ENCODE measurements at regions not wholly inside any gene's neighbourhood (a gene's known extent, or its start where the extent isn't known, plus 50 kb on each side); places are given as distances from the start of the nearest gene placed in this dataset.

GRCh38 chr4:27915822-27916221 lies 1055.2 kb downstream of the STIM2 start:
- no peak overlapping the region for H3K27ac Mint-ChIP-seq
- CTCF ChIA-PET, result no interaction called here
- H3K9me3 Mint-ChIP-seq, result peaks cover under 1% of the 10 kb centered on the region
- no peaks in the 10 kb centered on the region for H3K36me3 Mint-ChIP-seq (ENCODE audit: low read depth)
- intact Hi-C loops (cut with micrococcal nuclease), result no loop called here
- H3K4me3 Mint-ChIP-seq, result no peak overlapping the region
- H3K27me3 Mint-ChIP-seq (ENCODE audit: low read depth), result no peaks in the 10 kb centered on the region
- H3K4me1 Mint-ChIP-seq (ENCODE audit: low read depth), result no peaks in the 10 kb centered on the region
- no peak for DNase-seq

- no peaks in the 10 kb centered on the region for H3K36me3 Mint-ChIP-seq (ENCODE audit: low read depth)
- peaks cover 1% of the 10 kb centered on the region for H3K9me3 Mint-ChIP-seq
- DNase-seq, result no peak
- CTCF ChIA-PET, result no interaction called here
- no peaks in the 10 kb centered on the region for H3K27me3 Mint-ChIP-seq (ENCODE audit: low read depth)
- H3K4me1 Mint-ChIP-seq (ENCODE audit: low read depth), result no peaks in the 10 kb centered on the region
- no peak overlapping the region for H3K27ac Mint-ChIP-seq
- no peak overlapping the region for H3K4me3 Mint-ChIP-seq
- intact Hi-C loops (cut with micrococcal nuclease), result no loop called here
These were observed 1056.0 kb downstream of the STIM2 start for GRCh38 chr4:27916452-27917184.

DNA sequence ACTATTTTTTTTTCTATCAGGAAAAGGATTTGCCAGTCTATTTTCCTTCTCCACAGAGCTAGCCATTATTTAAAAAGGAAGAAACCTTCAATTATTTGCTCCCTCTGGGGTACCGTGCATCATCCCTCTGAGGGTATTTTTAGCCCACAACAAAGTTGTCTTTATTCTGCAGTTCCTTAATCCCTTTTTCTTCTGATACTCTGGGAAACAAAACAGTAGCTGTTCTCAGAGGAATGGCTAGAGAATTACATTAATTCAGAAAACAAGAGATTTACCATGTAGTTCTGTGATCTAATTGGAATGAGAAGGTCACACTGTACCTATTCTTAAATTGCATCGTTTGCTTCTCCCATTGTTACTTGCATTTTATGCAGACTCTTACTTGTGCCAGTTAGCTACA lies 1056.7 kb downstream of the STIM2 start:
- no peaks in the 10 kb centered on the region for H3K27me3 Mint-ChIP-seq (ENCODE audit: low read depth)
- no peaks in the 10 kb centered on the region for H3K36me3 Mint-ChIP-seq (ENCODE audit: low read depth)
- H3K4me3 Mint-ChIP-seq, result no peak overlapping the region
- H3K9me3 Mint-ChIP-seq, result peaks cover 1% of the 10 kb centered on the region
- H3K27ac Mint-ChIP-seq, result no peak overlapping the region
- CTCF ChIA-PET, result no interaction called here
- no peaks in the 10 kb centered on the region for H3K4me1 Mint-ChIP-seq (ENCODE audit: low read depth)
- DNase-seq, result no peak
- intact Hi-C loops (cut with micrococcal nuclease), result no loop called here

- no peak for DNase-seq
These were observed 1060.6 kb downstream of the STIM2 start for GRCh38 chr4:27921231-27921630.

DNA sequence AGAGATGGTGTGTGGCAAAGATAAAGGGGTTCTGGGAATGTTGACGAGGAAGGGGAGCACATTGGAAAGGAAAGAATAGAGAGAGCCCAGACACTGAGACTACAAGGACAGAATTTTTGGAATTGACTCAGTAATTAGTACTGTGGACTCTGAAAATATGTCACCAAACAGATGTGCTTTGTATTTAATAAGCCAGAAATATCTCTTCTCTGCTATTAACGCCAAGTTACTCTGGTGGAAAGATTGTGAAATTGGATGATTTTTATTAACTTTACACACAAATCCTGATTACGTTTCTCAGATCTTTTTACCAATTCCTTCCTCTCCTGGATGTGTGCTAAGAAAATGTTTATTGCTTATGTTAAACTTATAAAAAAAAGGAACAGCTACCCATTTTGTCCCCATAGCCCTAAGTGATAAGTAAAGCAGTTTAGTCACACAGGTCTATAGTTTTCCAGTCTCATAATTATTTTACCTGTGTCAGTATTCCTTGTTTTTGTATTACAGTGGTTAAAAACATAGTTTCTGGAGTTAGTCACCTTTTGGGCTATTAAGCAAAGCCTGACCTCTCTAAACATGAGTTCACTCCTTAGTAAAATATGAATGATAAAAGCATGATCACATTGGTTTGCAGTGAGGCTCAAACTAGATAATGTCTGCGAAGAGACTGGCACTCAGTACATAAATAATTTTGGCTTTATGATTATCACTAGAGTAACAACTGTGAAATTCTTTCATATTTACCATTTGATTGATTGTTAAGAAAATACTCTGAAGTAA lies 1068.3 kb downstream of the STIM2 start:
- intact Hi-C loops (cut with micrococcal nuclease), result no loop called here
- H3K9me3 Mint-ChIP-seq, result no peaks in the 10 kb centered on the region
- no peaks in the 10 kb centered on the region for H3K27me3 Mint-ChIP-seq (ENCODE audit: low read depth)
- no peak overlapping the region for H3K27ac Mint-ChIP-seq
- no peak overlapping the region for H3K4me3 Mint-ChIP-seq
- H3K36me3 Mint-ChIP-seq (ENCODE audit: low read depth), result no peaks in the 10 kb centered on the region
- no peak for DNase-seq
- CTCF ChIA-PET, result no interaction called here
- H3K4me1 Mint-ChIP-seq (ENCODE audit: low read depth), result no peaks in the 10 kb centered on the region

More at GRCh38 chr4:27921231-27921630, 1060.6 kb downstream of the STIM2 start:
- CTCF ChIA-PET, result no interaction called here
- Mint-ChIP-seq H3K9me3 (peaks cover 1% of the 10 kb centered on the region), H3K36me3 (ENCODE audit: low read depth) (no peaks in the 10 kb centered on the region), H3K27me3 (ENCODE audit: low read depth) (no peaks in the 10 kb centered on the region), H3K27ac (no peak overlapping the region), H3K4me3 (no peak overlapping the region), H3K4me1 (ENCODE audit: low read depth) (no peaks in the 10 kb centered on the region)
- intact Hi-C loops (cut with micrococcal nuclease), result no loop called here

DNA sequence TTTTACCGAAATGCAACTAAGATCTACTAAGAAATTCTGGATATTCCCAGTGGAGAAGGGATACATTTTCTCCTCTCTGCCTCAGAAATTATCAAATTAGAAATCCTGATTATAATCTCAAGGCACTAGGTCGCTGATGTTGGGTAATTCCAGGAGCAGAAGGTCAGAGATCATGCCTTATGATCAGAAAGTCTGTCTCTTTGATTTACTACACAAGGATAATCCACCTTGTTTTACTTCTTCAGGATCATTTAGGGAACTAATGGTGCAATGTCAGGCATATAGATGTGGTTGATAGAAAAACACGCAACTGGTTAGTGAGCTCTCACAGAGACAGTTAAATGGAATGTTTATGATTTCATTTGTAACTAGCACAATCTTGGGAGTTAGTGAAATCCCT lies 1069.7 kb downstream of the STIM2 start:
- CTCF ChIA-PET, result no interaction called here
- H3K4me3 Mint-ChIP-seq, result no peak overlapping the region
- no peak overlapping the region for H3K27ac Mint-ChIP-seq
- DNase-seq, result no peak
- no peaks in the 10 kb centered on the region for H3K4me1 Mint-ChIP-seq (ENCODE audit: low read depth)
- intact Hi-C loops (cut with micrococcal nuclease), result no loop called here
- no peaks in the 10 kb centered on the region for H3K9me3 Mint-ChIP-seq
- H3K36me3 Mint-ChIP-seq (ENCODE audit: low read depth), result no peaks in the 10 kb centered on the region
- H3K27me3 Mint-ChIP-seq (ENCODE audit: low read depth), result no peaks in the 10 kb centered on the region

- Mint-ChIP-seq H3K4me1 (ENCODE audit: low read depth) (no peaks in the 10 kb centered on the region), H3K9me3 (no peaks in the 10 kb centered on the region), H3K36me3 (ENCODE audit: low read depth) (no peaks in the 10 kb centered on the region), H3K27ac (no peak overlapping the region), H3K27me3 (ENCODE audit: low read depth) (no peaks in the 10 kb centered on the region), H3K4me3 (no peak overlapping the region)
- intact Hi-C loops (cut with micrococcal nuclease), result no loop called here
- CTCF ChIA-PET, result no interaction called here
- no peak for DNase-seq
These were observed 1070.3 kb downstream of the STIM2 start for GRCh38 chr4:27930976-27931375.

DNA sequence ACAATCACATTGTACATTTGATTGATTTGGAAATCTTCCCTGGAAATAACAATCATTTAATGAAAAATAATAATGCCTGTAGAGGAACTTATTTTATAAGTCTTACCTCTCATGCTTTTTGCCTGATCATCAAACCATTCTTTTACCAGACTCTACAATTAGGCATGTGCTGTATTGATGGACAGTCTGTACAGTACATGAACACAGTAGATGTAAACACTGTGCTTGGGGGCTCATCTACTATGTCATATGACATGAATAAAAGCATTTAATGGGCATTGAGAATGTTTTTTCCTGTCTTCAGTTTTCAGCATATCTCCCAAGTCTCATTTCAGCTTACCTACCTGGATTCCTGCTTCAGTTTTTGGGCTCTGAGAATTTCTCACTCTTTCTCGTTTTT lies 1070.9 kb downstream of the STIM2 start:
- Mint-ChIP-seq H3K27me3 (ENCODE audit: low read depth) (no peaks in the 10 kb centered on the region), H3K9me3 (no peaks in the 10 kb centered on the region), H3K27ac (no peak overlapping the region), H3K4me1 (ENCODE audit: low read depth) (no peaks in the 10 kb centered on the region), H3K4me3 (no peak overlapping the region), H3K36me3 (ENCODE audit: low read depth) (no peaks in the 10 kb centered on the region)
- DNase-seq, result no peak
- CTCF ChIA-PET, result no interaction called here
- intact Hi-C loops (cut with micrococcal nuclease), result no loop called here

GRCh38 chr4:27934871-27935270 lies 1074.2 kb downstream of the STIM2 start:
- intact Hi-C loops (cut with micrococcal nuclease), result no loop called here
- Mint-ChIP-seq H3K4me3 (no peak overlapping the region), H3K9me3 (no peaks in the 10 kb centered on the region), H3K4me1 (ENCODE audit: low read depth) (no peaks in the 10 kb centered on the region), H3K27me3 (ENCODE audit: low read depth) (no peaks in the 10 kb centered on the region), H3K27ac (no peak overlapping the region), H3K36me3 (ENCODE audit: low read depth) (no peaks in the 10 kb centered on the region)
- CTCF ChIA-PET, result interaction anchor here (0.6 kb wide), 1 partner anchor 36 kb away, joined by 3 read pairs; no protein-coding TSS in a partner anchor
- DNase-seq, result no peak

DNA sequence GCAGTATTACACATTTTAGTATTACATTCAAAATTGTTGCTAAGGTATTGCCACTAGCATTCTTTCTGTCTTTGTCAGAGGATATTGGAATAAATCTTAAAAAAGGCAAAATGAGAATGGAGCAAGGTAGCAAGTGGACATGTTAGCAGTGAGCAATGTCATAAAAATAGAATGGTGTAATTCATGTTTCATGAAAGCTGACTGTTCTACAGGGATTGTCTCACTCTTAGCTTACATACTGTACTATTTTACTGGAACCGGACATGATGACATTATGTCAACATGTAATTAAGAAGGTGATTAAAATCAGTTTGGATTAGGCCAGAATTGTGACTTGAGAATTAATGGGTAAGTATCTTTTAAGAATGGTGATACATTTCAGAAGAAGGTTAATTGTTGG lies 1086.2 kb downstream of the STIM2 start:
- H3K4me1 Mint-ChIP-seq (ENCODE audit: low read depth), result no peaks in the 10 kb centered on the region
- no peaks in the 10 kb centered on the region for H3K27me3 Mint-ChIP-seq (ENCODE audit: low read depth)

GRCh38 chr4:27947302-27947701 lies 1086.7 kb downstream of the STIM2 start:
- Mint-ChIP-seq H3K4me1 (ENCODE audit: low read depth) (no peaks in the 10 kb centered on the region), H3K4me3 (no peak overlapping the region), H3K27me3 (ENCODE audit: low read depth) (no peaks in the 10 kb centered on the region), H3K27ac (no peak overlapping the region), H3K9me3 (peaks cover under 1% of the 10 kb centered on the region), H3K36me3 (ENCODE audit: low read depth) (no peaks in the 10 kb centered on the region)
- DNase-seq, result no peak
- CTCF ChIA-PET, result no interaction called here
- intact Hi-C loops (cut with micrococcal nuclease), result no loop called here

More for the DNA sequence above, 1086.2 kb downstream of the STIM2 start:
- CTCF ChIA-PET, result no interaction called here
- no peak overlapping the region for H3K27ac Mint-ChIP-seq
- DNase-seq, result no peak
- H3K36me3 Mint-ChIP-seq (ENCODE audit: low read depth), result no peaks in the 10 kb centered on the region
- intact Hi-C loops (cut with micrococcal nuclease), result no loop called here
- no peaks in the 10 kb centered on the region for H3K9me3 Mint-ChIP-seq
- no peak overlapping the region for H3K4me3 Mint-ChIP-seq

DNA sequence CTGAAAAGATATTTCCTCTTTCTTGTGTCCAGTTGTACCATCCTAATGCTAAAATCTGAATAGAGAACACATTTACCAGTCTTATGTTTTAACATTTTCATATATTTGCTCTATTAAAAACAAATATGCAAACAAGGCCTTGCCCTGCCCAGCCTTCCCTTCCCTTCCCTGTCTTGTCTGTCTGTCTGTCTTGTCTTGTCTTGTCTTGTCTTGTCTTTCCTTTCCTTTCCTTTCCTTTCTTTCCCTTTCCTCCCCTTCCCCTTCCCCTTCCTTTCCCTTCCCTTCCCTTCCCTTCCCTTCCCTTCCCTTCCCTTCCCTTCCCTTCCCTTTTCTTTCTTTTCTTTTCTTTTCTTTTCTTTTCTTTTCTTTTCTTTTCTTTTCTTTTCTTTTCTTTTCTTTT lies 1103.5 kb downstream of the STIM2 start:
- CTCF ChIA-PET, result no interaction called here
- Mint-ChIP-seq H3K27me3 (ENCODE audit: low read depth) (no peaks in the 10 kb centered on the region), H3K27ac (no peak overlapping the region), H3K4me1 (ENCODE audit: low read depth) (no peaks in the 10 kb centered on the region), H3K36me3 (ENCODE audit: low read depth) (no peaks in the 10 kb centered on the region), H3K4me3 (no peak overlapping the region), H3K9me3 (peaks cover 1% of the 10 kb centered on the region)
- DNase-seq, result no peak
- intact Hi-C loops (cut with micrococcal nuclease), result no loop called here

DNA sequence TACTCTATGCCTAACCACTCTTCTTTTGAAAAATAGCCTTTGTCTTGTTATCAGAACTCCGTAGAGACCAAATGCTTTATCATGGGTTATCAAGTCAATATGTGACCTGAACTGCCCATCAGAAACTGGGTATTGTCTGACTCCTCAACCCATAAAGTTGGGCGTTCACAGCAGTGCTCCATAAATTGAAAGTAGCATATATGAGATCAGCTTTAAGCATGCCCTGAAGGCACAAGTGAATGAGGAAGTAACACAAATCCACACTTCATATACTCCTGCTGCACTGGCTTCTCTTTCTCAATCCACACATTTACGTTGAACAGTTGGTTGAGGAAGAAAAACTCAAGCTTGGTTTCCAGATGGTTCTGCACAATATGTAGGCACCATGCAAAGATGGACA lies 1106.0 kb downstream of the STIM2 start:
- Mint-ChIP-seq H3K36me3 (ENCODE audit: low read depth) (no peaks in the 10 kb centered on the region), H3K27me3 (ENCODE audit: low read depth) (no peaks in the 10 kb centered on the region), H3K27ac (no peak overlapping the region), H3K4me1 (ENCODE audit: low read depth) (no peaks in the 10 kb centered on the region), H3K4me3 (no peak overlapping the region), H3K9me3 (peaks cover 1% of the 10 kb centered on the region)
- intact Hi-C loops (cut with micrococcal nuclease), result no loop called here
- no peak for DNase-seq
- CTCF ChIA-PET, result no interaction called here
